ENCODE measurements at regions not wholly inside any gene's neighbourhood (a gene's known extent, or its start where the extent isn't known, plus 50 kb on each side); places are given as distances from the start of the nearest gene placed in this dataset.

- H2AFZ ChIP-seq (ENCODE audit: low read length), result no peak overlapping the region
- H3K79me2 ChIP-seq (ENCODE audit: control insufficient read depth, insufficient read depth, low read length), result no peaks in the 10 kb centered on the region
- H3K4me2 ChIP-seq (ENCODE audit: extremely low read depth, insufficient read depth, low read length), result no peak overlapping the region
- TF ChIP-seq EZH2 (IDR thresholded peaks at IDR 0.05; ENCODE audit: low read length, missing control alignments), result no peak
- TF ChIP-seq CTCF (conservative IDR thresholded peaks at IDR 0.05 in 1 of 2, IDR thresholded peaks at IDR 0.05 in 1 of 2; ENCODE audit: low read depth in 1 of 2, low read length in 2 of 2), result no peak
- no peak overlapping the region for H3K27ac ChIP-seq (ENCODE audit: insufficient read depth, low read length)
- no peak overlapping the region for H3K9ac ChIP-seq (ENCODE audit: insufficient read depth, low read length)
- no peaks in the 10 kb centered on the region for H3K27me3 ChIP-seq (ENCODE audit: control insufficient read depth, insufficient read depth, low read length)
- H3K4me1 ChIP-seq (ENCODE audit: control insufficient read depth, extremely low read depth, insufficient read depth, low read length), result peaks cover 2% of the 10 kb centered on the region
- H4K20me1 ChIP-seq (ENCODE audit: control insufficient read depth, extremely low read depth, insufficient read depth, low read length), result no peaks in the 10 kb centered on the region
- no peaks in the 10 kb centered on the region for H3K36me3 ChIP-seq (ENCODE audit: control insufficient read depth, insufficient read depth, low read length)
- no peak overlapping the region for H3K4me3 ChIP-seq (replicated peaks in 1 of 4; ENCODE audit: control extremely low read depth in 1 of 4, insufficient read depth in 1 of 4, low read depth in 3 of 4, low read length in 4 of 4)
- H3K9me3 ChIP-seq (ENCODE audit: control insufficient read depth, insufficient read depth, low read depth, low read length), result no peaks in the 10 kb centered on the region
- DNase-seq (ENCODE audit: low read depth in 2 of 2), result no peak
Measured at GRCh38 chr1:55685560-55685959, 470.4 kb upstream of the USP24 start.

- Histone ChIP-seq H3K36me3 (ENCODE audit: control insufficient read depth, insufficient read depth, low read length) (no peaks in the 10 kb centered on the region), H3K27ac (ENCODE audit: insufficient read depth, low read length) (no peak overlapping the region), H3K9me3 (ENCODE audit: control insufficient read depth, insufficient read depth, low read depth, low read length) (no peaks in the 10 kb centered on the region), H3K4me3 (replicated peaks in 1 of 4; ENCODE audit: control extremely low read depth in 1 of 4, insufficient read depth in 1 of 4, low read depth in 3 of 4, low read length in 4 of 4) (no peak overlapping the region), H3K4me1 (ENCODE audit: control insufficient read depth, extremely low read depth, insufficient read depth, low read length) (peaks cover 3% of the 10 kb centered on the region), H3K79me2 (ENCODE audit: control insufficient read depth, insufficient read depth, low read length) (no peaks in the 10 kb centered on the region), H4K20me1 (ENCODE audit: control insufficient read depth, extremely low read depth, insufficient read depth, low read length) (no peaks in the 10 kb centered on the region), H3K4me2 (ENCODE audit: extremely low read depth, insufficient read depth, low read length) (no peak overlapping the region), H3K27me3 (ENCODE audit: control insufficient read depth, insufficient read depth, low read length) (no peaks in the 10 kb centered on the region), H3K9ac (ENCODE audit: insufficient read depth, low read length) (no peak overlapping the region), H2AFZ (ENCODE audit: low read length) (no peak overlapping the region)
- TF ChIP-seq CTCF (conservative IDR thresholded peaks at IDR 0.05 in 1 of 2, IDR thresholded peaks at IDR 0.05 in 1 of 2; ENCODE audit: low read depth in 1 of 2, low read length in 2 of 2) (no peak), EZH2 (IDR thresholded peaks at IDR 0.05; ENCODE audit: low read length, missing control alignments) (no peak)
- no peak for DNase-seq (ENCODE audit: low read depth in 2 of 2)
Measured at GRCh38 chr1:55684131-55684650, 469.0 kb upstream of the USP24 start.

GRCh38 chr1:55682198-55682597 is 467.0 kb upstream of the USP24 start:
- DNase-seq (ENCODE audit: low read depth in 2 of 2), result peak in 1 of 2 donors; percentile 23
- H3K4me3 ChIP-seq (replicated peaks in 1 of 4; ENCODE audit: control extremely low read depth in 1 of 4, insufficient read depth in 1 of 4, low read depth in 3 of 4, low read length in 4 of 4), result no peak overlapping the region
- H3K36me3 ChIP-seq (ENCODE audit: control insufficient read depth, insufficient read depth, low read length), result no peaks in the 10 kb centered on the region
- no peak overlapping the region for H3K27ac ChIP-seq (ENCODE audit: insufficient read depth, low read length)
- no peaks in the 10 kb centered on the region for H3K27me3 ChIP-seq (ENCODE audit: control insufficient read depth, insufficient read depth, low read length)
- no peak overlapping the region for H2AFZ ChIP-seq (ENCODE audit: low read length)
- H3K4me1 ChIP-seq (ENCODE audit: control insufficient read depth, extremely low read depth, insufficient read depth, low read length), result peaks cover 3% of the 10 kb centered on the region
- no peaks in the 10 kb centered on the region for H3K79me2 ChIP-seq (ENCODE audit: control insufficient read depth, insufficient read depth, low read length)
- no peak overlapping the region for H3K4me2 ChIP-seq (ENCODE audit: extremely low read depth, insufficient read depth, low read length)
- no peaks in the 10 kb centered on the region for H4K20me1 ChIP-seq (ENCODE audit: control insufficient read depth, extremely low read depth, insufficient read depth, low read length)
- no peak overlapping the region for H3K9ac ChIP-seq (ENCODE audit: insufficient read depth, low read length)
- no peak for TF ChIP-seq CTCF (conservative IDR thresholded peaks at IDR 0.05 in 1 of 2, IDR thresholded peaks at IDR 0.05 in 1 of 2; ENCODE audit: low read depth in 1 of 2, low read length in 2 of 2)
- no peak for TF ChIP-seq EZH2 (IDR thresholded peaks at IDR 0.05; ENCODE audit: low read length, missing control alignments)
- H3K9me3 ChIP-seq (ENCODE audit: control insufficient read depth, insufficient read depth, low read depth, low read length), result no peaks in the 10 kb centered on the region
